Esophagus muscularis mucosa (tissue), 4 donors: ENCODE measurements at regions not wholly inside any gene's neighbourhood (a gene's known extent, or its start where the extent isn't known, plus 50 kb on each side); places are given as distances from the start of the nearest gene placed in this dataset.

Experiments
- DNase-seq: peaks from one replicate; pipeline ENCODE4 v3.0.0-alpha.2; 2017; ENCODE audit errors: extremely low spot score
- H3K27ac ChIP-seq, 4 donors: fragments of 200-600 bp; sonication (generic); replicated peaks in 1 of 4; 1 replicate in 3 of 4; 2 replicates in 1 of 4; pipeline ENCODE4 v1.5.1; 2016 to 2019; ENCODE audit warnings: mild to moderate bottlenecking in 1 of 4
- H3K27me3 ChIP-seq, 4 donors: fragments of 200-600 bp; sonication (generic); one replicate each; pipeline versions ENCODE4 v1.5.1 to v1.6.0; 2016 to 2019
- H3K36me3 ChIP-seq, 4 donors: fragments of 200-600 bp; sonication (generic); one replicate each; pipeline ENCODE4 v1.5.1; 2016 to 2019
- H3K4me1 ChIP-seq, 4 donors: fragments of 200-600 bp; sonication (generic); one replicate each; pipeline ENCODE4 v1.5.1; 2016 to 2019
- H3K4me3 ChIP-seq, 4 donors: fragments of 200-600 bp; sonication (generic); 1 replicate in 2 of 4; 2 replicates in 2 of 4; pipeline ENCODE4 v1.5.1; 2016 to 2019; ENCODE audit warnings: mild to moderate bottlenecking in 4 of 4, moderate library complexity in 1 of 4
- H3K9me3 ChIP-seq, 4 donors: fragments of 200-600 bp; sonication (generic); 1 replicate in 3 of 4; 2 replicates in 1 of 4; pipeline ENCODE4 v1.5.1; 2016 to 2019
- EP300 ChIP-seq: sonication (generic); formaldehyde crosslinking; IDR thresholded peaks from one replicate; pipeline ENCODE4 v1.6.1; 2017; ENCODE audit warnings: antibody characterized with exemption
- POLR2A ChIP-seq: fragments of 450-650 bp; IDR thresholded peaks from one replicate; pipeline ENCODE4 v1.6.1; 2017; ENCODE audit warnings: antibody characterized with exemption, moderate library complexity, mild to moderate bottlenecking, low read depth
- POLR2AphosphoS5 ChIP-seq, 2 donors: sonication (generic); formaldehyde crosslinking; IDR thresholded peaks; one replicate each; pipeline ENCODE4 v1.6.1; 2017; ENCODE audit warnings: antibody characterized with exemption in 2 of 2
- WGBS: methylation state at CpG from one replicate; pipeline ENCODE4 v1.1.5; 2018; 5-methylcytosine and 5-hydroxymethylcytosine counted together
- intact Hi-C: fragments of 100-400 bp; cut with DNase I; formaldehyde crosslinking; loops from one replicate; pipeline ENCODE4 v1.15.1; 2023
- TF ChIP-seq, protein P1 (sequence below), 3 experiments: fragments of 200-600 bp in 2 of 3; fragments of 450-650 bp in 1 of 3; sonication (generic) in 2 of 3; IDR thresholded peaks; one replicate each; pipeline ENCODE4 v1.5.1; 2017 to 2019; ENCODE audit warnings: antibody characterized with exemption in 3 of 3, mild to moderate bottlenecking in 2 of 3, moderate library complexity in 1 of 3

DNA sequence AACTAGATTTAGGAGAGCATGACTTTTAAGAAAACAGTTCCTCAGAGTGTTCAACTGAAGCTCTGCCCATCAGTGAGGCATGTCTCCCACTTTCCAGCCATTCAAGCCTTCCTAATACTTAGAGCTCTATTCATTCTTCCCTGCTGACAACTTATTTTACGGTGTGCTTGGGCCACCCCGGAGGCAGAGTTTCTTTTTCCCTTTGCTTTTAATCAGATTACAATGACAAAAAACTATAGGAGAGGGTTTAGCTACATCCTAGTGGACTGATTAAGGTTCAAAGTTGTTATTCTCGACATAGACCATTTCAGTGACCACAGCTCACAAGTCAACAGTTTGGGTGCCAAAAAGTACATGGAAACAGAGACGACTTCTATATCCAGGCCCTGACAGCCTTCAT, 167.8 kb upstream of the TRIB2 start:
- intact Hi-C loops = no loop called here
- no peak overlapping the region for H3K27ac ChIP-seq
- no peak for TF ChIP-seq EP300
- TF ChIP-seq POLR2AphosphoS5 (IDR thresholded peaks at IDR 0.05) = no peak
- TF ChIP-seq POLR2A = no peak
- TF ChIP-seq, protein P1, sequence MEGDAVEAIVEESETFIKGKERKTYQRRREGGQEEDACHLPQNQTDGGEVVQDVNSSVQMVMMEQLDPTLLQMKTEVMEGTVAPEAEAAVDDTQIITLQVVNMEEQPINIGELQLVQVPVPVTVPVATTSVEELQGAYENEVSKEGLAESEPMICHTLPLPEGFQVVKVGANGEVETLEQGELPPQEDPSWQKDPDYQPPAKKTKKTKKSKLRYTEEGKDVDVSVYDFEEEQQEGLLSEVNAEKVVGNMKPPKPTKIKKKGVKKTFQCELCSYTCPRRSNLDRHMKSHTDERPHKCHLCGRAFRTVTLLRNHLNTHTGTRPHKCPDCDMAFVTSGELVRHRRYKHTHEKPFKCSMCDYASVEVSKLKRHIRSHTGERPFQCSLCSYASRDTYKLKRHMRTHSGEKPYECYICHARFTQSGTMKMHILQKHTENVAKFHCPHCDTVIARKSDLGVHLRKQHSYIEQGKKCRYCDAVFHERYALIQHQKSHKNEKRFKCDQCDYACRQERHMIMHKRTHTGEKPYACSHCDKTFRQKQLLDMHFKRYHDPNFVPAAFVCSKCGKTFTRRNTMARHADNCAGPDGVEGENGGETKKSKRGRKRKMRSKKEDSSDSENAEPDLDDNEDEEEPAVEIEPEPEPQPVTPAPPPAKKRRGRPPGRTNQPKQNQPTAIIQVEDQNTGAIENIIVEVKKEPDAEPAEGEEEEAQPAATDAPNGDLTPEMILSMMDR (IDR thresholded peaks at IDR 0.05) = no peak
- H3K36me3 ChIP-seq = no peaks in the 10 kb centered on the region
- H3K27me3 ChIP-seq = no peaks in the 10 kb centered on the region
- H3K4me1 ChIP-seq = no peaks in the 10 kb centered on the region
- 84% methylated on average over 4 of the region's 4 CpGs for WGBS
- H3K9me3 ChIP-seq = no peaks in the 10 kb centered on the region
- DNase-seq = no peak
- H3K4me3 ChIP-seq = no peak overlapping the region

DNA sequence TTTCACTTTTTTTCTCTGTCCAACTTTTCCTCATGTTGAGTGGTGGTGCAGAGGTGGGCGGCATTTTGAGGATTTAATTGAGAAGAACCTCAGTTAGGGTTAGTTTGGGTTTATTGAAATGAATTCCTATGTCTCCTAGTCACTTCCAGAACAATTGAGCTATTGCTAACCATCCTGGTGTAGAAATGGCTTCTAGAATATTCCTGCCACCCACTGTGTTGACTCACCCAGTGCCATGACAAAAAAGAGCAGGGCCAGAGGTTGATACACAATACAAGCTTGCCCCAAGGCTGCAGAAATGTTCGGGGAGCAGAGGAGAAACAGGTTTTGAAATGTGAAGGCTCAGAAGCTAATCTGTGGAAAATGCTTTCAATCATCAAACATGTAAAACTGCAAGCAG, 167.1 kb upstream of the TRIB2 start:
- 89% methylated on average over 2 of the region's 2 CpGs for WGBS
- no peak overlapping the region for H3K4me3 ChIP-seq
- H3K27me3 ChIP-seq = no peaks in the 10 kb centered on the region
- DNase-seq = no peak
- no peaks in the 10 kb centered on the region for H3K9me3 ChIP-seq
- intact Hi-C loops = no loop called here
- H3K4me1 ChIP-seq = peaks cover 0 to 1% (median 0%) of the 10 kb centered on the region in 4 donors
- no peak overlapping the region for H3K27ac ChIP-seq
- H3K36me3 ChIP-seq = no peaks in the 10 kb centered on the region
- TF ChIP-seq POLR2A (no peak), POLR2AphosphoS5 (IDR thresholded peaks at IDR 0.05) (no peak), EP300 (no peak)
- TF ChIP-seq, protein P1 (IDR thresholded peaks at IDR 0.05) = no peak

DNA sequence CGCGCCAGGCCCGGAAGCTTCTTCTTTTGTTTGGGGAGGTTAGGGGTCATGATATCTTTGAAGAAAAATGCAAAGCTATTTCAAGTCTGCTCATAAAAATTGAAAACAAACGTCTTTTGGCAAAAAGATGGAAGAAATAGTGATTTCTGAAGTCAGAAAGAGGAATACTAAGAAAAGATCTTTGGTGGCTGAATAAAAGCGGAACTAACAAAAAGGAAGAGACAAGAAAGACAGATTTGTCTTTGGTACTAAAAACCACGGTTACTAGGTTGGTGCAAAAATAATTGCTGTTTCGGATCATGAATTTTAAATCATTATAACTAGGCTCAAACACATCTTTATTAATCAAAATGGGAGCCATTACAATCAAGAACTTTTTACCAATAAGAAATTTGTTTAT, 164.6 kb upstream of the TRIB2 start:
- intact Hi-C loops = no loop called here
- Histone ChIP-seq H3K27me3 (no peaks in the 10 kb centered on the region), H3K9me3 (no peaks in the 10 kb centered on the region), H3K36me3 (no peaks in the 10 kb centered on the region), H3K27ac (no peak overlapping the region), H3K4me1 (peaks cover 10 to 16% (median 12%) of the 10 kb centered on the region in 4 donors), H3K4me3 (no peak overlapping the region)
- WGBS = 91% methylated on average over 7 of the region's 7 CpGs
- TF ChIP-seq, protein P1 (IDR thresholded peaks at IDR 0.05) = no peak
- TF ChIP-seq EP300 = no peak
- no peak for DNase-seq

DNA sequence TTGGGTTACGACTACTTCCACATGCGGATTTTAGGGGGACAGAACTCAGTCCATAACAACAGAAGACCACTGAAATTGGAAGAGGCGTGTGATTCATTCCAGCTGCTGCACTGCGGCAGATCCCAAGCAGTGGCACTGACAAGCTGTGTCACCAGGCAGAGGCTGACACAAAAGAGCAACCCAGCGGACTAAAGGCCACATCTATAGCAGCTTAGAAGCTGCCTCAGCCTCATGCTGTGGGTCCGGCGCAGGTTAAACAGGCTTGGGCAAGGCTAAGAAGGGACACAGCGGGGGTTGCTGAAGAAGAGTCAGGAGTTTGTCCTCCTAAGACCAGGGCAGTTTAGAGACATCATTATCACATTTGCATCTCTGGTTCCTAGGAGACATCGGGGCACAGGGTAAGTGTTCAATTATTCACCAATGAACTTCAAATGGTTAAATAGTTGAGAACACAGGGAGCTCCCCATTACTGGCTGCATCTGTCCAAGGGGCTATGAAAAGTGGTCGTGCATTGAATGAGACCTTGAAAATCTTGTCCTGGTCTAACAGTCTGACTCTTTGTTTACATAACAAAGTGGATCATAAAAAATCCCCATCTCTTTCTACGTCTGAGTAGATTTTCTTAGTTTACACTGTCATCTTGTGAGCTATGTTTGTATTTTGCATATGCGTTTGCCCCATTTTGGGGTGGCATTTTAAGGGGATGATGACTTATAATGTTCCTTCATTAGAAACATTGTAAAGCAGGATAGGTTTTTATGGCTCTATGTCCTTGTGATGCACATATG, 162.3 kb upstream of the TRIB2 start:
- intact Hi-C loops = no loop called here
- H3K9me3 ChIP-seq = no peaks in the 10 kb centered on the region
- TF ChIP-seq POLR2AphosphoS5 (IDR thresholded peaks at IDR 0.05) (no peak), EP300 (no peak), POLR2A (no peak)
- TF ChIP-seq, protein P1 (IDR thresholded peaks at IDR 0.05) = no peak
- H3K36me3 ChIP-seq = no peaks in the 10 kb centered on the region
- peaks cover 10 to 16% (median 12%) of the 10 kb centered on the region in 4 donors for H3K4me1 ChIP-seq
- no peak overlapping the region for H3K27ac ChIP-seq
- DNase-seq = no peak
- WGBS = 81% methylated on average over 10 of the region's 12 CpGs
- no peaks in the 10 kb centered on the region for H3K27me3 ChIP-seq
- H3K4me3 ChIP-seq = no peak overlapping the region
